Suprapubic skin (tissue), 4 donors: ENCODE measurements at regions not wholly inside any gene's neighbourhood (a gene's known extent, or its start where the extent isn't known, plus 50 kb on each side); places are given as distances from the start of the nearest gene placed in this dataset.

Source experiments
- DNase-seq, 2 donors: peaks; one replicate each; pipeline ENCODE4 v3.0.0-alpha.2; 2019; ENCODE audit warnings: low spot score in 2 of 2
- H3K27ac ChIP-seq: fragments of 200-600 bp; sonication (generic); one replicate; pipeline ENCODE4 v1.5.1; 2019
- H3K27me3 ChIP-seq: fragments of 200-600 bp; sonication (generic); one replicate; pipeline ENCODE4 v1.5.1; 2019
- H3K36me3 ChIP-seq: fragments of 200-600 bp; sonication (generic); one replicate; pipeline ENCODE4 v1.5.1; 2019
- H3K4me1 ChIP-seq: fragments of 200-600 bp; sonication (generic); one replicate; pipeline ENCODE4 v1.5.1; 2019
- H3K4me3 ChIP-seq: fragments of 200-600 bp; sonication (generic); one replicate; pipeline ENCODE4 v1.5.1; 2019; ENCODE audit warnings: mild to moderate bottlenecking
- H3K9me3 ChIP-seq: fragments of 200-600 bp; sonication (generic); one replicate; pipeline ENCODE4 v1.5.1; 2019
- CTCF ChIP-seq, 2 donors: fragments of 200-600 bp in 1 of 2; fragments of 450-650 bp in 1 of 2; sonication (generic) in 1 of 2; IDR thresholded peaks; one replicate each; pipeline ENCODE4 v1.5.1; 2016 to 2019; ENCODE audit warnings: antibody characterized with exemption in 2 of 2, mild to moderate bottlenecking in 1 of 2, moderate library complexity in 1 of 2
- EP300 ChIP-seq: sonication (generic); formaldehyde crosslinking; IDR thresholded peaks from one replicate; pipeline ENCODE4 v1.6.1; 2017; ENCODE audit warnings: antibody characterized with exemption
- POLR2A ChIP-seq, 2 donors: fragments of 450-650 bp; IDR thresholded peaks; one replicate each; pipeline ENCODE4 v1.6.1; 2017; ENCODE audit warnings: antibody characterized with exemption in 2 of 2, mild to moderate bottlenecking in 2 of 2, moderate library complexity in 2 of 2
- POLR2AphosphoS5 ChIP-seq, 3 donors: sonication (generic); formaldehyde crosslinking; IDR thresholded peaks; one replicate each; pipeline ENCODE4 v1.6.1; 2017; ENCODE audit warnings: antibody characterized with exemption in 3 of 3
- WGBS: methylation state at CpG from one replicate; pipeline ENCODE4 v1.1.5; 2018; 5-methylcytosine and 5-hydroxymethylcytosine counted together

- no peak for DNase-seq
- H3K36me3 ChIP-seq: no peaks in the 10 kb centered on the region
- no peaks in the 10 kb centered on the region for H3K9me3 ChIP-seq
- no peaks in the 10 kb centered on the region for H3K27me3 ChIP-seq
- H3K27ac ChIP-seq: no peak overlapping the region
- no peak overlapping the region for H3K4me3 ChIP-seq
- TF ChIP-seq CTCF (IDR thresholded peaks at IDR 0.05) (no peak), POLR2AphosphoS5 (IDR thresholded peaks at IDR 0.05) (no peak), POLR2A (IDR thresholded peaks at IDR 0.05) (no peak), EP300 (no peak)
- 87% methylated on average over 3 of the region's 3 CpGs for WGBS
- H3K4me1 ChIP-seq: peaks cover 19% of the 10 kb centered on the region
Measured at GRCh38 chr12:116411977-116412376, 134.5 kb upstream of the MED13L start.

- WGBS: 81% methylated on average over 12 of the region's 12 CpGs
- TF ChIP-seq CTCF (IDR thresholded peaks at IDR 0.05) (no peak), POLR2A (IDR thresholded peaks at IDR 0.05) (no peak), EP300 (no peak), POLR2AphosphoS5 (IDR thresholded peaks at IDR 0.05) (no peak)
Measured at GRCh38 chr12:116414891-116415290, 137.4 kb upstream of the MED13L start.

GRCh38 chr12:116415408-116416108 lies 138.1 kb upstream of the MED13L start:
- DNase-seq: no peak
- 89% methylated on average over 21 of the region's 21 CpGs for WGBS
- H3K27ac ChIP-seq: no peak overlapping the region
- H3K4me1 ChIP-seq: peaks cover 5% of the 10 kb centered on the region
- H3K9me3 ChIP-seq: no peaks in the 10 kb centered on the region
- H3K27me3 ChIP-seq: no peaks in the 10 kb centered on the region
- no peak overlapping the region for H3K4me3 ChIP-seq
- no peaks in the 10 kb centered on the region for H3K36me3 ChIP-seq
- TF ChIP-seq CTCF (IDR thresholded peaks at IDR 0.05): no peak
- TF ChIP-seq EP300: no peak
- no peak for TF ChIP-seq POLR2AphosphoS5 (IDR thresholded peaks at IDR 0.05)
- TF ChIP-seq POLR2A (IDR thresholded peaks at IDR 0.05): no peak

More at GRCh38 chr12:116414891-116415290, 137.4 kb upstream of the MED13L start:
- Histone ChIP-seq H3K27me3 (no peaks in the 10 kb centered on the region), H3K9me3 (no peaks in the 10 kb centered on the region), H3K36me3 (no peaks in the 10 kb centered on the region), H3K27ac (no peak overlapping the region), H3K4me1 (peaks cover 11% of the 10 kb centered on the region), H3K4me3 (no peak overlapping the region)
- DNase-seq: no peak

- H3K27me3 ChIP-seq: no peaks in the 10 kb centered on the region
- TF ChIP-seq POLR2AphosphoS5 (IDR thresholded peaks at IDR 0.05) (no peak), POLR2A (IDR thresholded peaks at IDR 0.05) (no peak), EP300 (no peak), CTCF (IDR thresholded peaks at IDR 0.05) (no peak)
- 54% methylated on average over 3 of the region's 3 CpGs for WGBS
Measured at GRCh38 chr12:116416166-116416565, 138.7 kb upstream of the MED13L start.

GRCh38 chr12:116418551-116418950 lies 140.6 kb upstream of the MAP1LC3B2 start:
- Histone ChIP-seq H3K9me3 (no peaks in the 10 kb centered on the region), H3K4me1 (no peaks in the 10 kb centered on the region), H3K4me3 (no peak overlapping the region), H3K27ac (no peak overlapping the region), H3K36me3 (no peaks in the 10 kb centered on the region), H3K27me3 (no peaks in the 10 kb centered on the region)
- no peak for DNase-seq
- TF ChIP-seq POLR2AphosphoS5 (IDR thresholded peaks at IDR 0.05): no peak
- TF ChIP-seq EP300: no peak
- TF ChIP-seq POLR2A (IDR thresholded peaks at IDR 0.05): no peak
- WGBS: 88% methylated on average over 9 of the region's 9 CpGs

More at GRCh38 chr12:116416166-116416565, 138.7 kb upstream of the MED13L start:
- no peaks in the 10 kb centered on the region for H3K9me3 ChIP-seq
- H3K36me3 ChIP-seq: no peaks in the 10 kb centered on the region
- no peak overlapping the region for H3K4me3 ChIP-seq
- peaks cover 2% of the 10 kb centered on the region for H3K4me1 ChIP-seq
- H3K27ac ChIP-seq: no peak overlapping the region
- no peak for DNase-seq
